ENCODE measurements at regions not wholly inside any gene's neighbourhood (a gene's known extent, or its start where the extent isn't known, plus 50 kb on each side); places are given as distances from the start of the nearest gene placed in this dataset.

- TF ChIP-seq CTCF (conservative IDR thresholded peaks at IDR 0.05; ENCODE audit: low read depth, low read length) (no peak), EZH2 (IDR thresholded peaks at IDR 0.05; ENCODE audit: borderline replicate concordance, low read depth, low read length, poor library complexity, severe bottlenecking) (no peak)
Measured at GRCh38 chr15:39479911-39480310, 101.0 kb upstream of the THBS1 start.
